ENCODE measurements at regions not wholly inside any gene's neighbourhood (a gene's known extent, or its start where the extent isn't known, plus 50 kb on each side); places are given as distances from the start of the nearest gene placed in this dataset.

- TF ChIP-seq CTCF (IDR thresholded peaks at IDR 0.05) (no peak), POLR2AphosphoS5 (IDR thresholded peaks at IDR 0.05) (no peak), POLR2A (IDR thresholded peaks at IDR 0.05) (no peak)
These were observed 485.8 kb downstream of the BRINP1 start for GRCh38 chr9:118883411-118883810.

All from upper lobe of left lung (tissue), 4 donors.